Stimulated activated naive CD4-positive, alpha-beta T cell (primary cell): ENCODE measurements at regions not wholly inside any gene's neighbourhood (a gene's known extent, or its start where the extent isn't known, plus 50 kb on each side); places are given as distances from the start of the nearest gene placed in this dataset.
A peak's percentile ranks its signal among the peaks of the same experiment; 100 is the strongest.

Experiments used
- DNase-seq, 6 experiments: peaks; one replicate each; lab custom pipeline; 2025; lab: John Stamatoyannopoulos, UW

GRCh38 chr2:59322005-59322404, 1080.9 kb upstream of the FANCL start:
- DNase-seq, result no peak

GRCh38 chr2:59314031-59314766, 1073.1 kb upstream of the FANCL start:
- DNase-seq, result peak in 1 of 6 experiments; percentile 7

- DNase-seq, result no peak
These were observed 1072.1 kb upstream of the FANCL start for GRCh38 chr2:59312967-59313940.

- no peak for DNase-seq
These were observed 1070.9 kb upstream of the FANCL start for GRCh38 chr2:59312029-59312428.

GRCh38 chr2:59308108-59308507, 1067.0 kb upstream of the FANCL start:
- DNase-seq, result no peak

GRCh38 chr2:59307196-59307595, 1066.1 kb upstream of the FANCL start:
- no peak for DNase-seq

GRCh38 chr2:59303272-59303671, 1062.1 kb upstream of the FANCL start:
- DNase-seq, result no peak

GRCh38 chr2:59302683-59303082, 1061.6 kb upstream of the FANCL start:
- no peak for DNase-seq

GRCh38 chr2:59301466-59302402, 1060.6 kb upstream of the FANCL start:
- peak in 4 of 6 experiments; percentile 0 to 28 (median 10) for DNase-seq

GRCh38 chr2:59297816-59298215, 1056.7 kb upstream of the FANCL start:
- no peak for DNase-seq

- DNase-seq, result no peak
These were observed 1055.2 kb upstream of the FANCL start for GRCh38 chr2:59296279-59296678.

- no peak for DNase-seq
These were observed 1054.5 kb upstream of the FANCL start for GRCh38 chr2:59295524-59296162.

GRCh38 chr2:59288771-59289170, 1047.6 kb upstream of the FANCL start:
- DNase-seq, result no peak

GRCh38 chr2:59282374-59283057, 1041.4 kb upstream of the FANCL start:
- DNase-seq, result no peak

GRCh38 chr2:59277671-59278070, 1036.5 kb upstream of the FANCL start:
- no peak for DNase-seq

- DNase-seq, result no peak
These were observed 1035.8 kb upstream of the FANCL start for GRCh38 chr2:59276917-59277316.

- no peak for DNase-seq
These were observed 1034.9 kb upstream of the FANCL start for GRCh38 chr2:59276033-59276432.

- DNase-seq, result no peak
These were observed 1025.3 kb upstream of the FANCL start for GRCh38 chr2:59266453-59266852.

- no peak for DNase-seq
These were observed 1018.8 kb upstream of the FANCL start for GRCh38 chr2:59259913-59260312.

GRCh38 chr2:59256290-59256689, 1015.2 kb upstream of the FANCL start:
- no peak for DNase-seq

GRCh38 chr2:59254279-59254678, 1013.2 kb upstream of the FANCL start:
- no peak for DNase-seq
